ENCODE measurements at regions not wholly inside any gene's neighbourhood (a gene's known extent, or its start where the extent isn't known, plus 50 kb on each side); places are given as distances from the start of the nearest gene placed in this dataset.

GRCh38 chr3:18648159-18648558, 223.0 kb upstream of the SATB1 start:
- H3K4me2 ChIP-seq (ENCODE audit: low read depth, low read length, poor library complexity, severe bottlenecking): no peak overlapping the region
- no peaks in the 10 kb centered on the region for H3K9me3 ChIP-seq (ENCODE audit: low read length)
- H3K4me3 ChIP-seq (ENCODE audit: low read length): no peak overlapping the region
- no peaks in the 10 kb centered on the region for H3K27me3 ChIP-seq (ENCODE audit: low read length)
- H3K27ac ChIP-seq (ENCODE audit: low read length): no peak overlapping the region
- H3K36me3 ChIP-seq (ENCODE audit: insufficient read depth, low read length): no peaks in the 10 kb centered on the region
- H3K79me2 ChIP-seq (ENCODE audit: low read length): no peaks in the 10 kb centered on the region
- H2AFZ ChIP-seq (ENCODE audit: low read length): no peak overlapping the region
- H3K4me1 ChIP-seq (ENCODE audit: low read length): no peaks in the 10 kb centered on the region
- DNase-seq: no peak
- H4K20me1 ChIP-seq (ENCODE audit: insufficient read depth, low read depth, low read length): no peaks in the 10 kb centered on the region
- H3K9ac ChIP-seq (ENCODE audit: low read length): no peak overlapping the region
- no peaks in the 10 kb centered on the region for H3K9me2 ChIP-seq (replicated peaks; ENCODE audit: insufficient read depth, low read length)

- Histone ChIP-seq H3K4me2 (ENCODE audit: low read depth, low read length, poor library complexity, severe bottlenecking) (no peak overlapping the region), H2AFZ (ENCODE audit: low read length) (no peak overlapping the region), H3K27ac (ENCODE audit: low read length) (no peak overlapping the region), H3K79me2 (ENCODE audit: low read length) (no peaks in the 10 kb centered on the region), H3K9me2 (replicated peaks; ENCODE audit: insufficient read depth, low read length) (peaks cover 3% of the 10 kb centered on the region; the same call in 1 of the 2 replicates), H3K4me1 (ENCODE audit: low read length) (no peaks in the 10 kb centered on the region), H3K4me3 (ENCODE audit: low read length) (no peak overlapping the region), H3K9me3 (ENCODE audit: low read length) (no peaks in the 10 kb centered on the region), H3K9ac (ENCODE audit: low read length) (no peak overlapping the region), H3K27me3 (ENCODE audit: low read length) (no peaks in the 10 kb centered on the region), H3K36me3 (ENCODE audit: insufficient read depth, low read length) (no peaks in the 10 kb centered on the region), H4K20me1 (ENCODE audit: insufficient read depth, low read depth, low read length) (no peaks in the 10 kb centered on the region)
- DNase-seq: no peak
Observed at GRCh38 chr3:18645619-18646018, 220.5 kb upstream of the SATB1 start.

DNA sequence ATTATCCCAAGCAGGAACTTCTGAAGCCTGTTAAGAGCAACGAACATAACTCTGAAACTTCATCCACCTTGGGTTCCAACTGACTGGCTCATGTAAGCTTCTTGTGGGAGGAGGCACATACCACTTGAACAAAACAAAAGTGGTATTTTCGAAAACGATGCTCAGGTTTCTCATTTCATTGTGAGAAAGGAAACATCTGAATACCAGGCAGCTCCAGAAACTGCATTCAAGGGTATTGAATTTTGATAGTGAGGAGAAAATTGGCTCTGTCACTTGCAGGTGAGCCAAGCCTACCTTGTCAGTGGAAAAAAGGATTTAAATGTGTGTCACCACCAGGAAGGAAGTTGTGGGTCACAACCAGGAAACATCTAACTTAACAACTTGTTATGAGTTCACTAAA, 218.1 kb upstream of the SATB1 start:
- Histone ChIP-seq H3K9me3 (ENCODE audit: low read length) (no peaks in the 10 kb centered on the region), H2AFZ (ENCODE audit: low read length) (no peak overlapping the region), H3K9me2 (replicated peaks; ENCODE audit: insufficient read depth, low read length) (peaks cover 3% of the 10 kb centered on the region; the same call in 1 of the 2 replicates), H3K4me3 (ENCODE audit: low read length) (no peak overlapping the region), H3K4me1 (ENCODE audit: low read length) (no peaks in the 10 kb centered on the region), H3K27me3 (ENCODE audit: low read length) (no peaks in the 10 kb centered on the region), H3K27ac (ENCODE audit: low read length) (no peak overlapping the region), H4K20me1 (ENCODE audit: insufficient read depth, low read depth, low read length) (no peaks in the 10 kb centered on the region), H3K36me3 (ENCODE audit: insufficient read depth, low read length) (no peaks in the 10 kb centered on the region), H3K79me2 (ENCODE audit: low read length) (no peaks in the 10 kb centered on the region), H3K4me2 (ENCODE audit: low read depth, low read length, poor library complexity, severe bottlenecking) (no peak overlapping the region), H3K9ac (ENCODE audit: low read length) (no peak overlapping the region)
- DNase-seq: no peak

DNA sequence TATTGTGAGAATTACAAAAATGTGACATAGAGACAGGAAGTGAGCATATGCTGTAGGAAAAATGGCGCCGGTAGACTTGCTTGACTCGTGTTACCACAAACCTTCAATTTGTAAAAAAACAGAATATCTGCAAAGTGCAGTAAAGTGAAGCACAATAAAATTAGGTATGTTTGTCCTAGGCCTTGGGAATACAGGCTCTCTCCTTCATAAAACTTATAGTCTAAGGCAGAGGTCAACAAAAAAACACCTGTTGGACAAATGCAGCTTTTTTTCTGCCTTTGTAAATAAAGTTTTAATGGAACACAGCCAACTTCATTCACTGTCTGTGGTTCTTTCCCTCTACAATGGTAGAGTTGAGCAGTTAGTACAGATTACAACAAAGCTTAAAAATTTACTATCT, 216.8 kb upstream of the SATB1 start:
- H3K27ac ChIP-seq (ENCODE audit: low read length): no peak overlapping the region
- no peaks in the 10 kb centered on the region for H4K20me1 ChIP-seq (ENCODE audit: insufficient read depth, low read depth, low read length)
- DNase-seq: no peak
- H3K79me2 ChIP-seq (ENCODE audit: low read length): no peaks in the 10 kb centered on the region
- no peak overlapping the region for H2AFZ ChIP-seq (ENCODE audit: low read length)
- no peaks in the 10 kb centered on the region for H3K9me3 ChIP-seq (ENCODE audit: low read length)
- H3K4me1 ChIP-seq (ENCODE audit: low read length): no peaks in the 10 kb centered on the region
- no peak overlapping the region for H3K9ac ChIP-seq (ENCODE audit: low read length)
- peaks cover 3% of the 10 kb centered on the region; the same call in 1 of the 2 replicates for H3K9me2 ChIP-seq (replicated peaks; ENCODE audit: insufficient read depth, low read length)
- H3K4me2 ChIP-seq (ENCODE audit: low read depth, low read length, poor library complexity, severe bottlenecking): no peak overlapping the region
- H3K4me3 ChIP-seq (ENCODE audit: low read length): no peak overlapping the region
- H3K27me3 ChIP-seq (ENCODE audit: low read length): no peaks in the 10 kb centered on the region
- no peaks in the 10 kb centered on the region for H3K36me3 ChIP-seq (ENCODE audit: insufficient read depth, low read length)

DNA sequence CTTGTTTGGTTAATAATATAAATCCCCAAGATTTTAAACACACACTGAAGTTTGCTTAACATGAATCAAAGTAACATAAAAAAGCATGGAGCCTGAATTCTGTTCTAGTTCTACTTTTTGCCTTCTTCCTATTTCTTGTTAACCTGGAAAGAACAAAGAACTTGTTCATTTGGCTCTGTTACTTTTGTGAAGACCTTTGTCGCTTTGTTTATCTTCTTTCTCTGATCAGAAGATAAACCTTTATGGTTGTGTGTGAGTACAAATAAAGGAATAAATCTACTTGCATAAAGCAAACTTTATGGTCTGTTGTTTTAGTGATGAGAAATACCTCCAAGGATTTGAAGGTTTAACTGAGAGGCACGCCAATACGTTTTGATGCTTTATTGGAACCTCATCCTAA, 210.1 kb upstream of the SATB1 start:
- Histone ChIP-seq H3K79me2 (ENCODE audit: low read length) (no peaks in the 10 kb centered on the region), H3K9ac (ENCODE audit: low read length) (no peak overlapping the region), H3K4me3 (ENCODE audit: low read length) (no peak overlapping the region), H3K9me3 (ENCODE audit: low read length) (no peaks in the 10 kb centered on the region), H3K27ac (ENCODE audit: low read length) (no peak overlapping the region), H4K20me1 (ENCODE audit: insufficient read depth, low read depth, low read length) (no peaks in the 10 kb centered on the region), H3K4me2 (ENCODE audit: low read depth, low read length, poor library complexity, severe bottlenecking) (no peak overlapping the region), H3K9me2 (replicated peaks; ENCODE audit: insufficient read depth, low read length) (no peaks in the 10 kb centered on the region), H2AFZ (ENCODE audit: low read length) (no peak overlapping the region), H3K27me3 (ENCODE audit: low read length) (no peaks in the 10 kb centered on the region), H3K36me3 (ENCODE audit: insufficient read depth, low read length) (no peaks in the 10 kb centered on the region), H3K4me1 (ENCODE audit: low read length) (no peaks in the 10 kb centered on the region)
- DNase-seq: no peak

DNA sequence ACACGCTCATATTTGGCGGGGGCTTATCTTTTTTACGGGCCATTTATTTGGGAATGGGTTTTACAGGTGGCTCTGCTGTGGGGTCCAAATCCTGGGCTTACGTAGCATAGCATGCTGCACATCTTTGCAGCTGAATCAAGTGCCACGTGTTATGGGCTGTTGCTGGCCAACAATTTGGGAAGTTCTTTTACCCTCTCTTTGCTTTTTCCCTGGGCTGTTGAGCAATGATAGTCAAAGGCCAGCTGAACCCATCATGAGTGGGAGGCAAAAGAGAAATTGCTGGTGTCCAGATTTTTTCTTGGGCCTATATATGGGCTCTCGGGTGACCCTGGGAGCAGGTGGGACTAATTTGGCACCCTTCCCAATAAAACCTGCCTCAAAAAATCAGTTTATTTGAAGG, 209.3 kb upstream of the SATB1 start:
- no peaks in the 10 kb centered on the region for H4K20me1 ChIP-seq (ENCODE audit: insufficient read depth, low read depth, low read length)
- H3K4me2 ChIP-seq (ENCODE audit: low read depth, low read length, poor library complexity, severe bottlenecking): no peak overlapping the region
- H3K9me2 ChIP-seq (replicated peaks; ENCODE audit: insufficient read depth, low read length): no peaks in the 10 kb centered on the region
- no peaks in the 10 kb centered on the region for H3K4me1 ChIP-seq (ENCODE audit: low read length)
- no peak overlapping the region for H3K4me3 ChIP-seq (ENCODE audit: low read length)
- H2AFZ ChIP-seq (ENCODE audit: low read length): no peak overlapping the region
- H3K27ac ChIP-seq (ENCODE audit: low read length): no peak overlapping the region
- DNase-seq: no peak
- no peak overlapping the region for H3K9ac ChIP-seq (ENCODE audit: low read length)
- no peaks in the 10 kb centered on the region for H3K79me2 ChIP-seq (ENCODE audit: low read length)
- H3K27me3 ChIP-seq (ENCODE audit: low read length): no peaks in the 10 kb centered on the region
- no peaks in the 10 kb centered on the region for H3K36me3 ChIP-seq (ENCODE audit: insufficient read depth, low read length)
- no peaks in the 10 kb centered on the region for H3K9me3 ChIP-seq (ENCODE audit: low read length)

- no peaks in the 10 kb centered on the region for H3K79me2 ChIP-seq (ENCODE audit: low read length)
- no peaks in the 10 kb centered on the region for H3K9me3 ChIP-seq (ENCODE audit: low read length)
- DNase-seq: no peak
Observed at GRCh38 chr3:18633002-18633401, 207.9 kb upstream of the SATB1 start.

GRCh38 chr3:18630295-18630694, 205.2 kb upstream of the SATB1 start:
- H3K4me3 ChIP-seq (ENCODE audit: low read length): no peak overlapping the region
- no peak overlapping the region for H2AFZ ChIP-seq (ENCODE audit: low read length)
- no peaks in the 10 kb centered on the region for H4K20me1 ChIP-seq (ENCODE audit: insufficient read depth, low read depth, low read length)
- no peaks in the 10 kb centered on the region for H3K79me2 ChIP-seq (ENCODE audit: low read length)
- no peak overlapping the region for H3K4me2 ChIP-seq (ENCODE audit: low read depth, low read length, poor library complexity, severe bottlenecking)
- no peaks in the 10 kb centered on the region for H3K36me3 ChIP-seq (ENCODE audit: insufficient read depth, low read length)
- H3K4me1 ChIP-seq (ENCODE audit: low read length): no peaks in the 10 kb centered on the region
- no peak overlapping the region for H3K9ac ChIP-seq (ENCODE audit: low read length)
- H3K27ac ChIP-seq (ENCODE audit: low read length): no peak overlapping the region
- H3K9me3 ChIP-seq (ENCODE audit: low read length): no peaks in the 10 kb centered on the region
- no peaks in the 10 kb centered on the region for H3K9me2 ChIP-seq (replicated peaks; ENCODE audit: insufficient read depth, low read length)
- no peak for DNase-seq
- H3K27me3 ChIP-seq (ENCODE audit: low read length): no peaks in the 10 kb centered on the region

More at GRCh38 chr3:18633002-18633401, 207.9 kb upstream of the SATB1 start:
- H3K4me1 ChIP-seq (ENCODE audit: low read length): no peaks in the 10 kb centered on the region
- no peaks in the 10 kb centered on the region for H3K36me3 ChIP-seq (ENCODE audit: insufficient read depth, low read length)
- no peaks in the 10 kb centered on the region for H3K9me2 ChIP-seq (replicated peaks; ENCODE audit: insufficient read depth, low read length)
- H3K4me2 ChIP-seq (ENCODE audit: low read depth, low read length, poor library complexity, severe bottlenecking): no peak overlapping the region
- no peaks in the 10 kb centered on the region for H3K27me3 ChIP-seq (ENCODE audit: low read length)
- no peaks in the 10 kb centered on the region for H4K20me1 ChIP-seq (ENCODE audit: insufficient read depth, low read depth, low read length)
- H3K9ac ChIP-seq (ENCODE audit: low read length): no peak overlapping the region
- H3K4me3 ChIP-seq (ENCODE audit: low read length): no peak overlapping the region
- H3K27ac ChIP-seq (ENCODE audit: low read length): no peak overlapping the region
- H2AFZ ChIP-seq (ENCODE audit: low read length): no peak overlapping the region

DNA sequence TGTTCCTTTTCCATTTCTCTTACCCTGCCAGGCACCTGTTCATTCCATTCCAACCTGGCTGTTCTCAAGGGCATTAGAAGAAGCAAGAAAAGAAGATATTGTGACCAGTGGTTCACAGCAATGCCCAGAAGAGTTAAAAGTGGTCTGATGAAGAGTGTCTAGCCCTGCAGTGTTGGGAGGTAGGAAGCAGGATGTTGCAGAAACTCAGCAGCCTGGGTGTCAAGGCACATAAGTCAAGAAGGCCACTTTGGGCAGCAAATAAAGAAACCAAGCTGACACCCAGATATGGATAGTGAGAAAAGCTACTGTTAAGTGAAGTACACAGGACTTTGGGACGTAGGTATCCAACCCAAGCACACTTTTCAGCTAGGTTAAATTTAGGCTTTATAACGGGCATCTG, 199.9 kb upstream of the SATB1 start:
- DNase-seq: no peak
- Histone ChIP-seq H3K4me3 (ENCODE audit: low read length) (no peak overlapping the region), H3K4me2 (ENCODE audit: low read depth, low read length, poor library complexity, severe bottlenecking) (no peak overlapping the region), H3K79me2 (ENCODE audit: low read length) (no peaks in the 10 kb centered on the region), H3K9ac (ENCODE audit: low read length) (no peak overlapping the region), H2AFZ (ENCODE audit: low read length) (no peak overlapping the region), H3K9me3 (ENCODE audit: low read length) (no peaks in the 10 kb centered on the region), H3K9me2 (replicated peaks; ENCODE audit: insufficient read depth, low read length) (no peaks in the 10 kb centered on the region), H3K4me1 (ENCODE audit: low read length) (no peaks in the 10 kb centered on the region), H3K27ac (ENCODE audit: low read length) (no peak overlapping the region), H3K27me3 (ENCODE audit: low read length) (no peaks in the 10 kb centered on the region), H3K36me3 (ENCODE audit: insufficient read depth, low read length) (no peaks in the 10 kb centered on the region), H4K20me1 (ENCODE audit: insufficient read depth, low read depth, low read length) (no peaks in the 10 kb centered on the region)

All from Karpas-422 (cell line).